Stimulated activated CD8-positive, alpha-beta memory T cell treated with anti-CD3 and anti-CD28 coated beads, Interleukin-7, amount 100 ng/mL, for 1 hour (primary cell): ENCODE measurements at regions not wholly inside any gene's neighbourhood (a gene's known extent, or its start where the extent isn't known, plus 50 kb on each side); places are given as distances from the start of the nearest gene placed in this dataset.

ENCODE experiments used
- DNase-seq, 2 donors: peaks; one replicate each; pipeline ENCODE4 v3.0.0-alpha.2; 2020; ENCODE audit warnings: low read depth in 2 of 2

DNA sequence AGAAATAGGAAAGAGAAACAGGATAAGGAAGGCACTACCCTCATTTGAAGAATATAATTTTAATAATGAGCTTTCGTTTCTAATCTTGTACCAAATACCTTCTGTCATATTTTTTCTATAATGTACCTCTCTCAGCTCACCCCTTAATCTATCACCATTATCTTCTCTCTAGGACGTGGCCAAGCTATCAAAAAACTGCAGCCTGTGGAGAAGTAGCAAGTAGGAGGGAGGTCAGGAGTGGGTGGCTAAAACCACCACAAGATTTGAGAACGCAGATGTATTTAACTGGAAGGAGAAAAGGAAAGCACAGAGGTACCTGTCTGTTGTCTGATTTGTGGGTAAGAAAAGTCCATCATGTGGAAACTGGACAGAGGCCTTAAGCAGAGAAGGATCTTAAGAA, 576.7 kb upstream of the DIPK2B start:
- no peak for DNase-seq

- no peak for DNase-seq
Observed at GRCh38 chrX:45775468-45775867, 574.8 kb upstream of the DIPK2B start.

- no peak for DNase-seq
Observed at GRCh38 chrX:45774961-45775360, 574.3 kb upstream of the DIPK2B start.

GRCh38 chrX:45773572-45773971, 572.9 kb upstream of the DIPK2B start:
- no peak for DNase-seq

DNA sequence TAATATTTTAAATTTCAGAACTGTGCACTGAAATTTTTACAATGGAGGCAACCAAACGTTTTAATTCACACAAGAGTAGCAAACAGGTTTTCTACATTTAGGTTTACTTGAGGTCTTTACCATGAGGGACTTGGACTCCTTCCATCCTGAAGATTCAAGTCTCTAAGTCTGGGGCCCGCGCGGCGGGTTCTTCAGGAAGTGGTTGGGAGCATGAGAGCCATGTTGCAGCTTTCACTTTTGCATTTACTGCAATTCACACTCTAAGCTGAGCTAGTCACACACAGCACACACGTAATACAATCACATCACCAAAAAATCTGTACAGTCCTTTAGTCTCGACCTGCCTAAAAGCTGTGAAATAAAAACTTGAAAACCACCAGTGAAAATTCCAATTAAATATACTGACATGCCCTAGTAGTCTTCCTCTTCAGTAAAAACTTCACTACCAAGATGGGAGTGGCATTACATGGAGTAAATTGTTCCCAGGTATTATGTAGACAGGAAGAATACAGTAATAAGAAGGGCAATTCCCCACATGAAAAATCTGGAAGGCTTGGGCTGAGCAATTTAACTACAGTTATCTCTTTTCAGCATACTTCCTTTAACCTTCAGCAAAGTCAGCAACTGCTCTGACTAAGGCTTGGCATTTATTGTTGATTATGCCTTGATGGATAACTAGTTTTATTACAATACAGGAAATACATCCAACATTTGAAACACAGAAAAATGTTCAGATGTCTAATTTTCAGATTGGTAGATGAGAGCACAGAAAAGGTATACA, 571.1 kb upstream of the DIPK2B start:
- DNase-seq, result no peak

DNA sequence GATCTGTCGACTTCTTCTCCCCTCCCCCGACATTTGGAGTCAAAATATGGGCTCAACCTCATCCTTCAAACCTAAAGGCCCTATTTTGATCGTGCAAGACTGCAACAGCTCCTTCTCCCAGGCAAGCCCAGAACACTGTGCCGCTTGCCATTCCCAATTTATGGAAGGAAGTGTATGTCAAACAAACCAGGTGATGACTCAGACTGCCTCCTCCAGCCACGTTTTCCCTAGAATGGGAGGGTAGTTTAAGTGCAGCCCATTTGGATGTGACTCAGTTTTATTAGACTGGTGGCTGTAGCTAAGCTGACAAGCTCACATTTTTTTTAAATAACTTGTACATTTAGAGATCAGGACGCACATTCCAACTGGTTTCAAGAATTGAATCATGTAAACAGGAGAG, 570.4 kb upstream of the DIPK2B start:
- no peak for DNase-seq

DNA sequence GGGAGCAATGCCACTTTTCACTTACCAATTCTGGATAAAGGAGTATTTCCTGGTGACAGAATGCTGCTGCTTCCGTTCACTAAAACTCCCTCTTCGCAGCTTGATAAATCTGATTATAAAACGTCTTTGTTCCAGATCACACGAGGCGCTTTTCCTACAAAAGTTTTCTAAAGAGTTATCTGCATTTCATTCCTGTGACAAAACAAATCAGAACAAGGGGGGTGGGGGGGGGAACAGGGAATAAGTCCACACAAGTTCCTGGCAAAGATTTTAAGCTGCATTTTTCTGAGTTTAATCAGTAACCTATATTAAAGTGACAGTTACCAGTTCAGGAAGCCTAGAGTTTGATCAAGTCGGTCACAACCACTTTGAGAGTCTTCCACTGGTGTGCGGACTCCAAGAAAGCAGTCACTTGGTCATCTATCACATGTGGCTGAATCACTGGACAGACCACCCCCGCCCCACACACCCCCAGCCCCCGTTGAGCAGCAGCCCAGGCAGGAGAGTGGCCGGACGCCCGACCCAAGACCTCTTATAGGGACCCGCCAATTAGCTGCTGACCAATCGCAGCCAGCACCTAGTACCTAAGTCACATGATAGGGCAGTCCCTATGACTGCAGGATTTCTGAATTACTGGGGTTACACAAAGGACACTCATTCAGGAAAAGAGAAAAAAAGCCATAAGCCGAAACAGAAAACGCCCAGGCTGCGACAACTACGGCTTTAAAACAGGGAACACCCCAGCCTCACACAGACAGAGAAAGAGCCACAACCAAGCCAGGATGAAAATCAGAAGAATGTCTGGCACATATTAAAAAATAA, 569.3 kb upstream of the DIPK2B start:
- no peak for DNase-seq

DNA sequence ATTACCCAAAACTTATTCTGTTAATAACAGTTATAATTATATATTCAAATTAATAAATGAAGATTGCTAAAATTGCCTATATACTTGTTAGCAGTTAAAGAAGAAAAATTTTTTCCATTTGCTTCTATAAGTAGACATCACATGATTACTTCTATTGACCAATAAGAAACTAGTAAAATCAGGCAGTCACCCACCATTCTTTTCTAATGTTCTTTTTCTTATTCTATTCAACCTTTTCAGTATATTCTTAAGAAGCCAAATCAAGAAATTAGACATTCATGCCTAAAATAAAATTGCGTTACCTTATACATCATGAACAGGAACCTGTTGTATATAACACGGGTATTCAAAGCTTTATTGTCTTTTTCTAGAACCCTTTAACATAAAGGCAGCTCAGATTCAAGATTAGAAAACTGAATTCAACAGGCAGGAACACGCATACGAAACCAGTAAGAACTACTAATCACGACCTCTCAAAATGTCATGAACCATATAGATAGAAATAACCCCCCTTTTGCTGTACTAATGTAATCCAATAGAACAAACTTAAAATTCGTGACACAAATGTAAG, 568.1 kb upstream of the DIPK2B start:
- DNase-seq, result no peak

DNA sequence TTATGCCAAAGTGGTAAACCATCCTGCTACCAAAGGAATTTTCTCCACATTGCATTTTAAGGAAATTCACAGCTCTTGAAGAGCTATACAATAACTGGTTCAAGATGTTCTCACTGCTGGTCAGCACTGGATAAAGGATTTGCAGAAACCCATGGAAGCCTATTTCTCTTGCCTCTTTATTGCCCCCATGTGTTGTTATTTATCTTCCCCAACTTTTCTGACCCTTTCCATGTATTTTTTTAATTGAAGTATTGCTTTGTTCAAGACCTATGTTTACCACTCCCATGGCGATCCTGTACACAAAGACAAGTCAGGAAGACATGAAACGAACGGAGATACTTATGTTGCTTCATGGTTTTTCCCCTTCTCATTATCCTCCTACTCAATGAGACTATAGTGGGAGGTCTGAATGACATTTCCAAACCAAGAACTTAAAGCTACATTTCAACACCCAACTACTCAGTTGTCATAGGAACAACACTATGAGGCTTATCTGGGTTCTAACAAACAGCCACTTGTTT, 566.4 kb upstream of the DIPK2B start:
- DNase-seq, result no peak

DNA sequence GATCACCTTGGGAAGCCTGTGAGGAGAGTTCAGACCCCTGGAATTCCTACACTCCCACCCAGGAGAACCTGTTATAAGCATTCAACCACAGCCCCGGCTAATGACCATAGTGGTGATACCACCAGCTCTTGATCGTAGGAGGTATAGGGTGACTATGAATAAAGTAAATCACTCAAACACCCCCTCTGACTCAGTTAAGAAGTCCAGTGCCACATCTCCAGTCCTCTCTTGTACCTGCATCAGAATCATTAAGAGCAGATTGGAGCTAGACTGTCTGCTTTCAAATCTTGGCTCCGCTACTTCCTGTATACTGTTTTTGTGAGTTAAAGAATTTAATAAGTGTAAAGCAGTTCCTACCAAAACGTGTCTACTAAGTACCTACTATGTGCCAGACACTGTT, 565.1 kb upstream of the DIPK2B start:
- DNase-seq, result no peak

GRCh38 chrX:45765281-45765680, 564.6 kb upstream of the DIPK2B start:
- DNase-seq, result no peak

- DNase-seq, result no peak
Observed at GRCh38 chrX:45762699-45763647, 562.3 kb upstream of the DIPK2B start.

- no peak for DNase-seq
Observed at GRCh38 chrX:45761920-45762319, 561.2 kb upstream of the DIPK2B start.

GRCh38 chrX:45760187-45760742, 559.6 kb upstream of the DIPK2B start:
- no peak for DNase-seq

DNA sequence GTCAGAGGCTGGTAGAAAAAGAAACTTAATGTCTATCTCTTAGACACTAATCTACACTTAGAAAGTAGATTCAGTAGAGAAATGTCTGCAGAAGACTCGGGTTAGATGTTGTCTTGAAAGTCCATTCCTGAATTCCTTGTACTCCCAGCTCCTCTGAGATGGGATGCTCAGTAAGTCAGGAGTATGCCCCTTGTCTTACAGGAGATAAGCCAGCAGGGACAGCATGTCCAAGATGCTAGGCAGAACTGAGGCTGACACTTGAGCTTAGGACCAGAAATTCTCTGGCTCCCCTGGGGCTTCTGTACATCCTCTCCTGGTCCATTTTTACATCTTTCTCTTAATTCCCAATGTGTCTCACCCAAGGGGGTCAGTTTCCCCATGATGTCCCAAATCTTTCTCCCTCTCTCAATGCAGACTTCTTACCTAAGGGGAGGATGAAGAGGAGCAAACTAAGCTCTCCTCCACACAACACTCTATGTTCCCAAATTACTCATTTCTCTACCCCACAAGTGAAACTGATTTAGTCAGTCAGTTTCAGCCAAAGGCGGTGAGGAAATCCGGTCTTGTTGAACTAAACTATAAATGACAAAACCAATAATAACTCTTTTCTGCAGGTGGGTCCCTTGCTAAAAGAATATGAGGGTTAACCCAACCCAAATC, 558.2 kb upstream of the DIPK2B start:
- no peak for DNase-seq

GRCh38 chrX:45758319-45758718, 557.6 kb upstream of the DIPK2B start:
- DNase-seq, result no peak

- no peak for DNase-seq
Observed at GRCh38 chrX:45757272-45757671, 556.6 kb upstream of the DIPK2B start.

DNA sequence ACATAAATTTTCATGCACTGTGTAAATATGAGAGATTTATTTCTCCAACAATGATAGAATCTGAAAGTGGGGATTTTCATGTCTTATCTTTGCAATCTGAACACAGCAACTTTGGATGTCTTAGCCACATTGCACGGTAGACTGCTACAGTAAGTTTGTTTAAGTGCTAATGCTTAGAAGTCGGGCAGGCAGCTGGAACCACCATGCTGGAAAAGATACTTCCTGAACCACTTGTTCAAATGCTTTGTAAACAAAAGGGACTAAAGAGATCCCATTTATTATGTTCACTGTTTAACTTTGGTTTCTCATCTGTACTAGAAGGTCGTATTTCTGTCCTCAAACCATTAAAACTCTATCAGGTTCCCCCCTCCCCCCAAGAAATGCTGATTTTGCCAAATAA, 555.9 kb upstream of the DIPK2B start:
- no peak for DNase-seq

DNA sequence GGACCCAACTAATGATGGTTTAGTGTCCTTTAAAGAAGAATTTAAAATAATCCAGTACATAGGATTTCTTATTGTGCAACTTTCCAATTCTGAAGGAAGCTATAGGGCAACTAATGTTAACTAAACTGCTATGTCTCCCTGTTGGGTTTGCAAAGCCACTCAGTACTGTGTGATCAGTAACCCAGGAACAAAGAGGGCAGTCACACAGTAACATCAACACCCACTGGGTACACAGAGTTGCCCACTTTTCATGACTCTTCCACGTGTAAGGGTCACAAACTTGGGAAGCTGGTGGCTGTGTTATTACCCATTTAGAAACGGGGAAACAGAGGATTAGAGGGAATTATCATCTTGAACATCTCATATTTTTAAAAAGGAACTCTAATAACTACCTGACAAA, 555.0 kb upstream of the DIPK2B start:
- DNase-seq, result no peak

DNA sequence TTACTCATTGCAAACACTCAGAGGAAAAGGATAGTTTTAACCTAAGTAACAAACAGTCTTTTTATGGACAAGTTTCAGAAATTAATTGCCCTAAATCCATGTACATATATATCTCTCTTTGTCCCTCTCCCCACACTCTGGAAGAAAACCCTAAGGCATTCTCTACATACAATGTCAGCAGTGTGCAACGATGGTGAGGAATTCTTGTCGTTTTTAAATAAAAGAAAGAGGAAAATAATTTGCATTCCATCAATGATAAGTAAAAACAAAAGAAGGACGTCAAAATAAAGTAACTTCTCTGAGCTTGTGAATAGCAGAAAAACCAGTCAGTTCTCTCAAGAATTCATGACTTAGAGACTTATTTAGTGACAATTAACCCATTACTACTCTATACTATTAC, 550.5 kb upstream of the DIPK2B start:
- no peak for DNase-seq

- DNase-seq, result no peak
Observed at GRCh38 chrX:45750639-45751038, 550.0 kb upstream of the DIPK2B start.
